Upper lobe of left lung (tissue), 6 donors: ENCODE measurements at regions not wholly inside any gene's neighbourhood (a gene's known extent, or its start where the extent isn't known, plus 50 kb on each side); places are given as distances from the start of the nearest gene placed in this dataset.

ENCODE experiments used
- ATAC-seq, 2 donors: fragments of 200-7000 bp; cut with Tn5 transposase; one replicate each; pipeline ENCODE4 v1.9.1; 2022; ENCODE audit warnings: mild to moderate bottlenecking in 2 of 2, moderate library complexity in 2 of 2; ENCODE audit not compliant: low FRiP score in 2 of 2
- DNase-seq, 2 donors: peaks; one replicate each; pipeline ENCODE4 v3.0.0-alpha.2; 2019 to 2020
- H3K27ac ChIP-seq, 4 donors: fragments of 200-600 bp; sonication (generic); one replicate each; pipeline ENCODE4 v1.5.1; 2016 to 2019
- H3K27me3 ChIP-seq, 4 donors: fragments of 200-600 bp; sonication (generic); one replicate each; pipeline ENCODE4 v1.5.1; 2017 to 2019
- H3K36me3 ChIP-seq, 4 donors: fragments of 200-600 bp; sonication (generic); one replicate each; pipeline ENCODE4 v1.5.1; 2016 to 2019
- H3K4me1 ChIP-seq, 4 donors: fragments of 200-600 bp; sonication (generic); one replicate each; pipeline ENCODE4 v1.5.1; 2018 to 2019
- H3K4me3 ChIP-seq, 4 donors: fragments of 200-600 bp; sonication (generic); one replicate each; pipeline ENCODE4 v1.5.1; 2017 to 2019; ENCODE audit warnings: mild to moderate bottlenecking in 2 of 4, moderate library complexity in 1 of 4
- H3K9me3 ChIP-seq, 4 donors: fragments of 200-600 bp; sonication (generic); one replicate each; pipeline ENCODE4 v1.5.1; 2018 to 2019
- EP300 ChIP-seq, 4 donors: sonication (generic); formaldehyde crosslinking; IDR thresholded peaks; one replicate each; pipeline ENCODE4 v1.5.1; 2017; ENCODE audit warnings: antibody characterized with exemption in 4 of 4, control low read depth in 2 of 4
- POLR2A ChIP-seq, 4 donors: fragments of 450-650 bp; IDR thresholded peaks; one replicate each; pipeline ENCODE4 v1.5.1; 2016 to 2017; ENCODE audit warnings: antibody characterized with exemption in 4 of 4, mild to moderate bottlenecking in 2 of 4
- POLR2AphosphoS5 ChIP-seq, 2 donors: sonication (generic); formaldehyde crosslinking; IDR thresholded peaks; one replicate each; pipeline ENCODE4 v1.5.1; 2017; ENCODE audit warnings: antibody characterized with exemption in 2 of 2
- WGBS, 2 donors: methylation state at CpG; one replicate each; pipeline ENCODE4 v1.1.5; 2017 to 2018; 5-methylcytosine and 5-hydroxymethylcytosine counted together
- TF ChIP-seq, protein P1 (sequence below), 6 experiments: fragments of 450-650 bp in 4 of 6; fragments of 200-600 bp in 2 of 6; sonication (generic) in 2 of 6; IDR thresholded peaks; one replicate each; pipeline ENCODE4 v1.5.1; 2016 to 2019; ENCODE audit warnings: antibody characterized with exemption in 6 of 6
- donor health status: DM: no; HTN: no; CAD: no; lungs with moderate emphysema.
- donor health status: DM: no; HTN: yes; CAD: no; lungs with severe emphysema.

DNA sequence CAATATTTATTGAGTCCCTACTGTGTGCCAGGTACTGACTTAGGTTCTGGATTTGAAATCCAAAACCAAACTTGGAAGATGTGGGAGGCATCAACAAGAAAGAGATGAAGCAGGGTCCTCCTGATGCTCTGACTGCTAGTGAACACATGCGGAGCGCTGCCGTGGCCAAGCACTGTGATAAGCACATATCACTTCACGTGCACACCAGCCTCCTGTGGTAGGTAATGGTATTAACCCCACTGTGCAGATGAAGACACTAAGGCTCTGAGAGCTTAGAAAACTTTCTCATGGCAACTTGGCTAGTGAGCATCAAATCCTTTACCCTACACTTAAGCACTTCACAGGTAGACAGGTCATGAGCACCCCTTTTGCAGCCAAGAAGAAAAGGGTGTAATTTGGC lies 216.1 kb downstream of the HAUS1 start:
- DNase-seq, result no peak
- H3K27ac ChIP-seq, result no peak overlapping the region
- WGBS, 2 donors, result 89 to 94% methylated on average over 2 to 4 of the region's 4 CpGs
- H3K9me3 ChIP-seq, result no peaks in the 10 kb centered on the region
- TF ChIP-seq, protein P1, sequence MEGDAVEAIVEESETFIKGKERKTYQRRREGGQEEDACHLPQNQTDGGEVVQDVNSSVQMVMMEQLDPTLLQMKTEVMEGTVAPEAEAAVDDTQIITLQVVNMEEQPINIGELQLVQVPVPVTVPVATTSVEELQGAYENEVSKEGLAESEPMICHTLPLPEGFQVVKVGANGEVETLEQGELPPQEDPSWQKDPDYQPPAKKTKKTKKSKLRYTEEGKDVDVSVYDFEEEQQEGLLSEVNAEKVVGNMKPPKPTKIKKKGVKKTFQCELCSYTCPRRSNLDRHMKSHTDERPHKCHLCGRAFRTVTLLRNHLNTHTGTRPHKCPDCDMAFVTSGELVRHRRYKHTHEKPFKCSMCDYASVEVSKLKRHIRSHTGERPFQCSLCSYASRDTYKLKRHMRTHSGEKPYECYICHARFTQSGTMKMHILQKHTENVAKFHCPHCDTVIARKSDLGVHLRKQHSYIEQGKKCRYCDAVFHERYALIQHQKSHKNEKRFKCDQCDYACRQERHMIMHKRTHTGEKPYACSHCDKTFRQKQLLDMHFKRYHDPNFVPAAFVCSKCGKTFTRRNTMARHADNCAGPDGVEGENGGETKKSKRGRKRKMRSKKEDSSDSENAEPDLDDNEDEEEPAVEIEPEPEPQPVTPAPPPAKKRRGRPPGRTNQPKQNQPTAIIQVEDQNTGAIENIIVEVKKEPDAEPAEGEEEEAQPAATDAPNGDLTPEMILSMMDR (IDR thresholded peaks at IDR 0.05), result no peak
- TF ChIP-seq POLR2A (IDR thresholded peaks at IDR 0.05) (no peak), EP300 (IDR thresholded peaks at IDR 0.05) (no peak), POLR2AphosphoS5 (IDR thresholded peaks at IDR 0.05) (no peak)
- H3K4me1 ChIP-seq, result no peaks in the 10 kb centered on the region
- H3K27me3 ChIP-seq, result no peaks in the 10 kb centered on the region
- no peak for ATAC-seq
- no peak overlapping the region for H3K4me3 ChIP-seq
- no peaks in the 10 kb centered on the region for H3K36me3 ChIP-seq

DNA sequence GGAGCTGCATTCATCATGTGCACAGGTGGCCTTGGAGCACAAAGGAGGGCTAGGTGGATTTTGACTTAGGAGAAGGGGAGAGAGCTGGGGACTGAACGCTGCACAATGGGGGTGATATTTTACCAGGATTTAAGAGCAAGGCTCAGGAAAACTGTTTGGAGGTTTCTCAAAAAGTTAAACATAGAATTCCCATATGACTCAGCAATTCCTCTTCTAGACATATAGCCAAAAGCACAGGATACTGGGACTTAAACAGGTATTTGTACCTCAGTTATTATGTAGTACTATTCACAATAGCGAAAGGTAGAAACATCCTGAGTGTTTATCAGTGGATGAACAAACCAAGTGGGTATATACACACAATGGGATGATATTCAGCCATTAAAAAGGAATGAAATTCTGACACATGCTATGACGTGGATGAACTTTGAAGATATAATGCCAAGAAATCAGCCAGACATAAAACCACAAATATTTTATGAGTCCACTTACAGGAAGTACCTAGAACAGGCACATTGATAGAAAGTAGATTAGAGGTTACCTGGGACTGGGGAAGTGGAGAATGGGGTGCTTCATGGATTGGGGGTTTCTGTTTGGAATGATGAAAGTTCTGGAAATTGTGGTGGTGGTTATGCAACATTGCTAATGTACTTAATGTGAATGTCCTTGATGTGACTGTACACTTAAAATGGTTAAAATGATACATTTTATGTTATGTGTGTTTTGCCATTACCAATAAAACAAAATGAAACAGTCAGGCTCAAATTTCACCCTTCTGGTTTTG lies 216.9 kb downstream of the HAUS1 start:
- no peaks in the 10 kb centered on the region for H3K27me3 ChIP-seq
- no peak overlapping the region for H3K27ac ChIP-seq
- TF ChIP-seq EP300 (IDR thresholded peaks at IDR 0.05), result no peak
- TF ChIP-seq, protein P1 (IDR thresholded peaks at IDR 0.05), result no peak
- TF ChIP-seq POLR2AphosphoS5 (IDR thresholded peaks at IDR 0.05), result no peak
- no peak for TF ChIP-seq POLR2A (IDR thresholded peaks at IDR 0.05)
- no peaks in the 10 kb centered on the region for H3K9me3 ChIP-seq
- H3K4me3 ChIP-seq, result no peak overlapping the region
- WGBS, 2 donors, result 83% methylated on average over 3 of the region's 3 CpGs
- DNase-seq (no peak), ATAC-seq (no peak)
- no peaks in the 10 kb centered on the region for H3K4me1 ChIP-seq
- H3K36me3 ChIP-seq, result no peaks in the 10 kb centered on the region

DNA sequence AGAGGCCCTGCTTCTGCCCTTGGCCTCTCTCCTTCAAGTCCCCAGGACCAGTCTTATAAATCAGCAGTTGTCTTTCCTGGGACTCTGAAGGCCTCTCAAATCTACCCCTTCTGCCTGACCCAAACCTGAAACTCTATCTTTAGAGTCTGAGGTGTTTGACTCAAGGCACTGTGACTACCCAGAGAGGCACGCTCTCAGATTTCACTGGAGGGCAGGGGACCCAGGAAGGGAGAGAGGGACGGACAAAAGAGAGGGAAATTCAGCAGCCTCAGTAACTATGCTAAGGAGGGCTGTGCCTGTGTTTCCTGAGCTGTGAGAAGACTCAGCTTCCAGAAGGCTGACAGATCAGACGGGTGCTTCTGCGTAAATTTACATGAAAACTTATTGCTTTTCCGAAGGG lies 217.8 kb downstream of the HAUS1 start:
- no peaks in the 10 kb centered on the region for H3K4me1 ChIP-seq
- no peak overlapping the region for H3K4me3 ChIP-seq
- 78 to 84% methylated on average over 5 of the region's 5 CpGs for WGBS, 2 donors
- H3K27me3 ChIP-seq, result no peaks in the 10 kb centered on the region
- no peak overlapping the region for H3K27ac ChIP-seq
- TF ChIP-seq, protein P1 (IDR thresholded peaks at IDR 0.05), result no peak
- no peak for TF ChIP-seq POLR2A (IDR thresholded peaks at IDR 0.05)
- TF ChIP-seq EP300 (IDR thresholded peaks at IDR 0.05), result no peak
- TF ChIP-seq POLR2AphosphoS5 (IDR thresholded peaks at IDR 0.05), result no peak
- no peaks in the 10 kb centered on the region for H3K36me3 ChIP-seq
- no peaks in the 10 kb centered on the region for H3K9me3 ChIP-seq
- DNase-seq (no peak), ATAC-seq (no peak)

DNA sequence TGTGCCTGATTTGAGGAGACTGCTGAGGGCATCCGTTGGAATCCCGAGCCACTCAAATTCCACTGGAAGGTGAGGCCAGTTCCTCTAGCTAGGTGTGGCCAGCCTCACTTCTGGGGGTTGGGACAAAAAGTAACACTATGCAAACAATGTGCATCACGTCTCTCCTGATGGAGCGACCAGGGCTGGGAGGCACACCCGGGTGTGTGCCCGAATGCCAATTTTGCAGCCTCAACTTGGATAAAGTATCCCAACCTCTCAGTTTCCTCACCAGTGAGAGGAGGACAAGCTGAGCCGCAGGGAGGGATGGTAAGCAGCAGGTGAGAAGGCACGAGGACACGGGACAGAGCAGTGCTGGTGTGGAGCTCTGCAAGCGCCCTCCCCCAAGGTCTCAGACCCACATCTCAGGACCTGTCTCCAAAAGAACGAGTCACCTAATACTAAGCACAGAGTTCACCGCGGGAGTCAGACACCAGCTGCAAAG lies 218.3 kb downstream of the HAUS1 start:
- Histone ChIP-seq H3K4me1 (no peaks in the 10 kb centered on the region), H3K4me3 (no peak overlapping the region), H3K36me3 (no peaks in the 10 kb centered on the region), H3K27me3 (no peaks in the 10 kb centered on the region), H3K9me3 (no peaks in the 10 kb centered on the region), H3K27ac (no peak overlapping the region)
- ATAC-seq (peak in 1 of 2 donors; percentile 76), DNase-seq (no peak)
- TF ChIP-seq POLR2AphosphoS5 (IDR thresholded peaks at IDR 0.05), result no peak
- 68 to 73% methylated on average over 11 to 13 of the region's 13 CpGs for WGBS, 2 donors

DNA sequence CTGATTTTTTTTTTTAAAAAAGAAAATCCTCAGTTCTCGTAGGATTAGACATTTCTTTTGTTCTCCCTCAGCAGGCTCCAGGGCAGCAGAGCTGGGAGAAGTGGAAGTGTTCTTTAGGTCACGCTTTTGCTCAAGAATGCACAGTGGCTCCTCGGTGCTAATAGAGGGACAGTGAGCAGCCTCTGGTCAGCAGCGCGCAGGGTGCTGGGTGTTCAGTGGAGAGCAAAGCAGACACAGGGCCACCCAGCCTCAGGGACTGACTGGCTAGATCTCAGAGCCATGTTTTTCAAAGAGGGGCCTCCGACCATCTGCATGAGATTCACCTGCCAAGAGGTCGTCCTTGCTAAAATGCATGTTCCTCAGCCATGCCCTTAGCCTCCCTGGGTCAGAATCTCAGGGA lies 218.8 kb downstream of the HAUS1 start:
- no peaks in the 10 kb centered on the region for H3K9me3 ChIP-seq
- H3K27ac ChIP-seq, result no peak overlapping the region
- DNase-seq (no peak), ATAC-seq (no peak)
- no peaks in the 10 kb centered on the region for H3K27me3 ChIP-seq
- no peaks in the 10 kb centered on the region for H3K36me3 ChIP-seq
- H3K4me3 ChIP-seq, result no peak overlapping the region
- no peaks in the 10 kb centered on the region for H3K4me1 ChIP-seq
- WGBS, 2 donors, result 81 to 85% methylated on average over 7 of the region's 7 CpGs
- TF ChIP-seq EP300 (IDR thresholded peaks at IDR 0.05) (no peak), POLR2AphosphoS5 (IDR thresholded peaks at IDR 0.05) (no peak), POLR2A (IDR thresholded peaks at IDR 0.05) (no peak)
- TF ChIP-seq, protein P1 (IDR thresholded peaks at IDR 0.05), result no peak
